SJSA1 (cell line): ENCODE measurements at regions not wholly inside any gene's neighbourhood (a gene's known extent, or its start where the extent isn't known, plus 50 kb on each side); places are given as distances from the start of the nearest gene placed in this dataset.
"Not testable (repeated sequence)": the region's sequence is repeated elsewhere in the genome, so short reads cannot be mapped to it uniquely, and the experiment has no call there.

Source experiments
- DNase-seq, 2 experiments: peaks; one replicate each; pipeline ENCODE4 v3.0.0-alpha.2; 2015 to 2020; ENCODE audit warnings: low spot score in 2 of 2, low read depth in 1 of 2
- H3K27ac ChIP-seq: fragments of 250-450 bp; sonication (Bioruptor Pico); 2 replicates; pipeline ENCODE4 v1.5.1; 2020; ENCODE audit warnings: mild to moderate bottlenecking, moderate library complexity
- H3K27me3 ChIP-seq: fragments of 250-450 bp; sonication (Bioruptor Pico); replicated peaks from 2 replicates; pipeline ENCODE4 v1.5.1; 2020; ENCODE audit warnings: mild to moderate bottlenecking, moderate library complexity
- H3K36me3 ChIP-seq: fragments of 250-450 bp; sonication (Bioruptor Pico); 2 replicates; pipeline ENCODE4 v1.5.1; 2020; ENCODE audit warnings: mild to moderate bottlenecking
- H3K4me1 ChIP-seq: fragments of 250-450 bp; sonication (Bioruptor Pico); replicated peaks from 2 replicates; pipeline ENCODE4 v1.6.1; 2021; ENCODE audit warnings: mild to moderate bottlenecking
- H3K4me3 ChIP-seq: fragments of 250-450 bp; sonication (Bioruptor Pico); 2 replicates; pipeline ENCODE4 v1.5.1; 2020; ENCODE audit warnings: mild to moderate bottlenecking
- H3K9me3 ChIP-seq: fragments of 250-450 bp; sonication (Bioruptor Pico); replicated peaks from 2 replicates; pipeline ENCODE4 v1.5.1; 2020; ENCODE audit warnings: mild to moderate bottlenecking

GRCh38 chr5:106510321-106510720 lies 1160.4 kb downstream of the EFNA5 start:
- no peaks in the 10 kb centered on the region for H3K9me3 ChIP-seq
- no peaks in the 10 kb centered on the region for H3K4me1 ChIP-seq
- H3K27ac ChIP-seq = no peak overlapping the region
- no peak for DNase-seq
- no peak overlapping the region for H3K4me3 ChIP-seq
- H3K36me3 ChIP-seq = no peaks in the 10 kb centered on the region
- no peaks in the 10 kb centered on the region for H3K27me3 ChIP-seq

DNA sequence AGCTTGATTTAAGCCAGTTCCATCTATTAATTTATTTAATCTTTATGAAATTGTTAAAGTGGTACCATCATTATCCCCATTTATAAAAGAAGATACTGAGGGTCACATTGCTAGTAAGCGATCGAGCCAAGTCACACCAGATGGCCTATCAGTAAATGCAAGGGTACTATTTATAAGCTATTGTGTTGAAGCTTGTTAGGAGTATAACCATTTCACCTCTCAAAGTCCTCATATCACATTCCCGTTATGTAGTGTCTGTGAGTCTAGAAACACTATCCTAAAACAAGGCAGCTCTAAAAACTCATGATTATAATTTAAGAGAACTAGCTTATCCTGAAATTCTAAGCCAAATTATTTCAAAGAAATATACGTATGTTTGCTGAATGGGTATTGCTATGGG lies 1161.8 kb downstream of the EFNA5 start:
- H3K27ac ChIP-seq = no peak overlapping the region
- H3K27me3 ChIP-seq = no peaks in the 10 kb centered on the region
- no peaks in the 10 kb centered on the region for H3K9me3 ChIP-seq
- H3K4me3 ChIP-seq = no peak overlapping the region
- H3K4me1 ChIP-seq = no peaks in the 10 kb centered on the region
- no peaks in the 10 kb centered on the region for H3K36me3 ChIP-seq
- no peak for DNase-seq

DNA sequence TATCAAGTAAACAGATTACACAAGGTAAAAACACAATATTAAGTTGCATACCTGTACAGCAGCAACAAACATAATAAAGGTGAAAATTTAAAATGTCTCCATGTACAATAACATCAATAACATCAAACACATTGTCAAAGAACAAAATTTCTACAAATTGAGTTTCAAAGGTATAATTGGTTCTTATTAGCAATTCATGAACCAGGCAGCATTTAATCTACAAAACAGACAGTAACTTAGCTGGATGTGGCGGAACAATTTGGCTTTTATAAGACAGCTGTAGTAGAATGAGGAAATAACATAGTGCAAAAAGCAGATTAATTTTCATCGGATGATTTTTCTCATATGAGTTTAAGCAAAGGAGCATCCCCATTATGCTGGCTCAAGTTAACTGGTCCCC lies 1176.8 kb downstream of the EFNA5 start:
- H3K27me3 ChIP-seq = no peaks in the 10 kb centered on the region
- H3K4me1 ChIP-seq = no peaks in the 10 kb centered on the region
- no peak overlapping the region for H3K27ac ChIP-seq
- H3K9me3 ChIP-seq = no peaks in the 10 kb centered on the region
- H3K4me3 ChIP-seq = no peak overlapping the region
- H3K36me3 ChIP-seq = no peaks in the 10 kb centered on the region
- DNase-seq = no peak

DNA sequence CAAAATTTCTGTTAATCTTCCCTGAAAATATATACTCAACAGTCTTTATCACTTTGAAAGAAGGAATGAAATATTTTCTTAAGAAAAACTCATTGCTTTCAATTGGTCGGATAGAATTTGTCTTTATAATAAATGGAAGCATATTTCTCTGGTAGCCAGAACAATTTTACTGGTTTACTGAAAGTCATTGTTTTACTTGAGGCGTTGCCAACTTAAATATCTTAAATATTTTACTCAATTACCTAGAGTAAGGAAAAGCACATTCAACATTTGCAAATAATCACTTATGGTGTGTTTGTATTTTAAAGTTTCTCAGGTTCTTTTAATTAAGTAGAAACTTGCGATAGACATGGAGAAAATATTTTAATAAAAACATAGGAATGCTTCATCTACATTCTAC lies 1181.7 kb downstream of the EFNA5 start:
- no peak for DNase-seq
- H3K27ac ChIP-seq = no peak overlapping the region
- H3K9me3 ChIP-seq = no peaks in the 10 kb centered on the region
- H3K27me3 ChIP-seq = no peaks in the 10 kb centered on the region
- H3K4me3 ChIP-seq = no peak overlapping the region
- H3K4me1 ChIP-seq = no peaks in the 10 kb centered on the region
- no peaks in the 10 kb centered on the region for H3K36me3 ChIP-seq

DNA sequence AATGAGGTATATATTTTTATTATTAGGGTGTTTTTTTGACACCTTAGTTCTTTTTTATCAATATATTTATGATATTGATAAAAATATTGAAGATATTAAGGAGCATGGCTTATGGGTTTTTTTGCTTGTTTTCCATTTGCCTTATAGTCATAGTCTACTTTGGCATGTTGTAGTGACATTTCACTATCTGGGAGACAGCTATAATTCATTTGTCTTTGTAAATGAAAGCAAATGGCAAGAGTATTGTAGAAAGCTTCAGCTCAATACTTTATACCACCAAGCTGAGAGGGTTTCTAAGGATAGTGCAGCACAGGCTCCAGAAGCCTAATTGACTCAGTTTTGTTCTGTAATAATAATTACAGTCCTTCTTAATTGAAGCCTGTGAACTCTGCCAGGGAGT lies 1182.3 kb downstream of the EFNA5 start:
- Histone ChIP-seq H3K27ac (no peak overlapping the region), H3K27me3 (no peaks in the 10 kb centered on the region)
- DNase-seq = no peak

DNA sequence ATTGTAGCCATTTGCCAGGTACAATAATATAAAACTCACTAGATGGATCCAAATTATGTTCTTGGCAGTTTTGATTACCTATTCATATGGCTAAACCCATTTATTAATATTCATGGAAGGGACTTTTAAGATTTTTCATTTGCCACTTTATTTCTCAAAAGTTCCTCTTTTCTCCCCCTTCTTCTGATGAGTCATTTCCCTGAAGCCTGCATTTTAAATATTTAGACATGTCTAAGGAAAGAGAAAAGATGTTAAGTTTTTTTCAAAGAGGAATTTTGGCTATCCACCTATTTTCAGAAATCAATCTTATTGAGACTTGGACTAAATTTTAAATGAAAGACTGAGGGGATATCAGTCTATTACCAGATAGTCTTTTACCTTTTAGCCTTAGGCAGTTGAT lies 1189.4 kb downstream of the EFNA5 start:
- no peaks in the 10 kb centered on the region for H3K9me3 ChIP-seq
- DNase-seq = no peak
- no peaks in the 10 kb centered on the region for H3K36me3 ChIP-seq
- H3K27ac ChIP-seq = no peak overlapping the region
- H3K4me1 ChIP-seq = no peaks in the 10 kb centered on the region
- no peaks in the 10 kb centered on the region for H3K27me3 ChIP-seq
- no peak overlapping the region for H3K4me3 ChIP-seq

More for the DNA sequence above, 1182.3 kb downstream of the EFNA5 start:
- Histone ChIP-seq H3K4me1 (no peaks in the 10 kb centered on the region), H3K36me3 (no peaks in the 10 kb centered on the region), H3K9me3 (no peaks in the 10 kb centered on the region), H3K4me3 (no peak overlapping the region)

DNA sequence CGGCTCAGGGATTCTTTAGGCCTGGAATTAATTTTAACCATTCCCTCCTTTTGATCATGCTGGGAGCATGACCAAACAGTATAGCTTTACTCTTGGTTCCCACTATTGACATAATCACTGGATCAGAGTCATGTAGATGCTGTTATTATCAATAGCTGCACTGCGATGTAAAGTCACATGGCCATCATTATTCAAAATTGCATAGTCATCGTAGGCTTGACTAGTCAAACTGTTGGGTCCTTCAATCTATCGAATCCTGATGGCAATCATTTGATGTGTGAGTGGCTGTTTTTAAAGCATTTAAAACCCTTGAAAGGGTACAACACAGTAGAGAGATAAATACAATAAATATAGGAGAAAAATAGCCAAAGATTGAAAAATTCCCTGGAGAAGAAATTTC lies 1194.1 kb downstream of the EFNA5 start:
- no peaks in the 10 kb centered on the region for H3K9me3 ChIP-seq
- no peaks in the 10 kb centered on the region for H3K4me1 ChIP-seq
- H3K36me3 ChIP-seq = no peaks in the 10 kb centered on the region
- no peaks in the 10 kb centered on the region for H3K27me3 ChIP-seq
- no peak overlapping the region for H3K27ac ChIP-seq
- no peak overlapping the region for H3K4me3 ChIP-seq
- DNase-seq = no peak

DNA sequence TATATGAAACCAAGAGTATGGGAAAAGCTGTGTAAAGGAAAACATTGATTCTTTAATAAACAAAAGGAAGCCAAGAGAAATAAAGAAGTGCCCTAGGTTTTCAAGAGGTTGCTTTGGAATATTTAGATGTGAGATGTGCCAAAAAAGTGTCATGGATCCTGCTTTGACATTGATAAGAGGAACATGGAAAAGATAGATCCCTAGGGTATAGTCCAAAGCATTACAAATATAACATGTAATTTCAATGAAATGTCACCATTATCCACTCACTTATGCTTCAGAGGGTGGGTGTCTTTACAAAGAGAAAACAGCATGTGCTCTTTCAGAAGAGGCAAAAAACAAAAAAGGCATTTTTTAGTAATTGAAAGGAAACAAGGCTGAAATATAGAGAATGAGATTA lies 1196.7 kb downstream of the EFNA5 start:
- H3K27me3 ChIP-seq = no peaks in the 10 kb centered on the region
- H3K27ac ChIP-seq = no peak overlapping the region
- no peaks in the 10 kb centered on the region for H3K9me3 ChIP-seq
- no peaks in the 10 kb centered on the region for H3K4me1 ChIP-seq
- no peaks in the 10 kb centered on the region for H3K36me3 ChIP-seq
- no peak overlapping the region for H3K4me3 ChIP-seq
- no peak for DNase-seq

- H3K4me3 ChIP-seq = no peak overlapping the region
- peaks cover 6% of the 10 kb centered on the region for H3K4me1 ChIP-seq
- DNase-seq = no peak
- no peaks in the 10 kb centered on the region for H3K36me3 ChIP-seq
- no peak overlapping the region for H3K27ac ChIP-seq
- H3K27me3 ChIP-seq = no peaks in the 10 kb centered on the region
- H3K9me3 ChIP-seq = no peaks in the 10 kb centered on the region
Measured at GRCh38 chr5:106459541-106459940, 1211.2 kb downstream of the EFNA5 start.

- Histone ChIP-seq H3K27me3 (no peaks in the 10 kb centered on the region), H3K4me3 (no peak overlapping the region), H3K36me3 (no peaks in the 10 kb centered on the region), H3K27ac (no peak overlapping the region), H3K4me1 (peaks cover 10% of the 10 kb centered on the region), H3K9me3 (no peaks in the 10 kb centered on the region)
- peak in 1 of 2 experiments; percentile 32 for DNase-seq
Measured at GRCh38 chr5:106454651-106455415, 1215.9 kb downstream of the EFNA5 start.

DNA sequence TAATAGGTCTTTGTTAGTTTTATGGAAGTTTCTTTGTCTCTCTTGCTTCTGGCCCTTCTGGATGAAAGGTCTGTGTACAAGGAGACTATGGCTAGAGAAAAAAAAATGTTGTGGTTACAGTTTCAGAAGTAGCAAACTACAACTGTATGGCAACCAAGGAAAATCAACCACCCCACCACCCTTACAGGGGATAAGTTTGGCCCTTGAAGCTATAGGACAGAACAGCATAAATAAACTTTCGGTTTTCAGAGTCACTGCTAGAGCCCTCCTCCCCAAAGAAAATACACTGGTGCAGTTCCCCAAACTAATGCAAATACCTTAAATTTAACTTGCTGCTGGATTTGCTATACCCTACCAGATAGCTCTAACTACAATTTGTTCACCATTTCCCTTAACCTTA lies 1216.7 kb downstream of the EFNA5 start:
- DNase-seq = no peak
- Histone ChIP-seq H3K4me1 (peaks cover 10% of the 10 kb centered on the region), H3K36me3 (no peaks in the 10 kb centered on the region), H3K27ac (no peak overlapping the region), H3K9me3 (no peaks in the 10 kb centered on the region), H3K27me3 (no peaks in the 10 kb centered on the region), H3K4me3 (no peak overlapping the region)

DNA sequence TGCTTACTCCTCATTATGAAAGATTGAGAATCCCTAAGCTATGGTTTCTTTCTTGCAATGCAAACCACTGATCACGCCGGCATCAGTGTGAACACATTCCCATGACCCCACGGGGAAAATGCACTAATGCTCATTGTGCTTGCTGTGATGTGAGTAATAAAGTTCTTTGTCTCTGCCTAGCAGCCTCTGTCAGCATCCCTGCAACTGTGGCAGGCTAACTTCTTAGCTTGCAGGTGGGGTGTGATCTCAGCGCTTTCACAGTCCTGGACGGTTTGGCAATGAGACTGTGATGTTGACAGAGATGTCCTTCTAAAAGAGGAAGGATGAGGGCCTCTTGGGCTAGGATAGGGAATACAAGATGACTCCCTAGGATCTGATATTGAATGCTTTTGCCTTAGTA lies 1218.7 kb downstream of the EFNA5 start:
- Histone ChIP-seq H3K4me3 (no peak overlapping the region), H3K27me3 (no peaks in the 10 kb centered on the region), H3K27ac (no peak overlapping the region), H3K4me1 (peaks cover 10% of the 10 kb centered on the region), H3K36me3 (no peaks in the 10 kb centered on the region), H3K9me3 (no peaks in the 10 kb centered on the region)
- no peak for DNase-seq

GRCh38 chr5:106443746-106444145 lies 1227.0 kb downstream of the EFNA5 start:
- H3K4me3 ChIP-seq = no peak overlapping the region
- no peak for DNase-seq
- H3K36me3 ChIP-seq = no peaks in the 10 kb centered on the region
- H3K27ac ChIP-seq = no peak overlapping the region
- H3K27me3 ChIP-seq = no peaks in the 10 kb centered on the region
- H3K9me3 ChIP-seq = no peaks in the 10 kb centered on the region
- no peaks in the 10 kb centered on the region for H3K4me1 ChIP-seq

DNA sequence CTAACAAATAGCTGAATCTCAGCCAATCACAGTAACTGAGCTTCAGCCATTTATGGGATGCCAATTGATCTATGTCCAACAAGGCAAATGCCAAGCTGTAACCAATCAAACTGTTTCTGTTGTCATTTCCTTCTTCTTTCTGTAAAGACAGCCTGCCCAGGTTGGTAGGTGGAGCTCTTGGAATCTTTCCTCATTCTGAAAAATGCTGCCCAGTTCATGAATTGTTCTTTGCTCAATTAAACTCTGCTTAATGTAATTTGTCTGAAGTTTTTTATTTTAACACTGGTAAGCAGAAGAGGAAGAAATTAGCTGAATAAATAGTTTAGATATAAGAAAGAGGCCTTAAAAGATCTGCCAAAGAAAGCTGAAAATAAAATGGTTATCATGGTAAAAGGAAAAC lies 1235.6 kb downstream of the EFNA5 start:
- no peak for DNase-seq
- no peaks in the 10 kb centered on the region for H3K9me3 ChIP-seq
- no peaks in the 10 kb centered on the region for H3K4me1 ChIP-seq
- H3K4me3 ChIP-seq = no peak overlapping the region
- no peaks in the 10 kb centered on the region for H3K27me3 ChIP-seq
- H3K36me3 ChIP-seq = no peaks in the 10 kb centered on the region
- H3K27ac ChIP-seq = no peak overlapping the region

DNA sequence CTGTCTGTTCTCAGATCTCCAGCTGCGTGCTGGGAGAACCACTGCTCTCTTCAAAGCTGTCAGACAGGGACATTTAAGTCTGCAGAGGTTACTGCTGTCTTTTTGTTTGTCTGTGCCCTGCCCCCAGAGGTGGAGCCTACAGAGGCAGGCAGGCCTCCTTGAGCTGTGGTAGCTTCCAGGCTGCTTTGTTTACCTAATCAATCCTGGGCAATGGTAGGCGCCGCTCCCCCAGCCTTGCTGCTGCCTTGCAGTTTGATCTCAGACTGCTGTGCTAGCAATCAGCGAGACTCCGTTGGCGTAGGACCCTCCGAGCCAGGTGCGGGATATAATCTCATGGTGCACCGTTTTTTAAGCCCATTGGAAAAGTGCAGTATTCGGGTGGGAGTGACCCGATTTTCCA lies 1240.0 kb downstream of the EFNA5 start:
- not testable (repeated sequence) for H3K27me3 ChIP-seq, H3K27ac ChIP-seq, H3K4me3 ChIP-seq, H3K4me1 ChIP-seq, H3K36me3 ChIP-seq, H3K9me3 ChIP-seq, DNase-seq
